Stimulated activated CD8-positive, alpha-beta memory T cell treated with anti-CD3 and anti-CD28 coated beads, Interleukin-2, amount 100 ng/mL, for 1 hour (primary cell): ENCODE measurements at regions not wholly inside any gene's neighbourhood (a gene's known extent, or its start where the extent isn't known, plus 50 kb on each side); places are given as distances from the start of the nearest gene placed in this dataset.

Experiments
- DNase-seq, 2 donors: peaks; one replicate each; pipeline ENCODE4 v3.0.0-alpha.2; 2020; ENCODE audit warnings: low read depth in 2 of 2

GRCh38 chr9:8188723-8189407, 389.3 kb upstream of the DMAC1 start:
- no peak for DNase-seq

- DNase-seq = no peak
Observed at GRCh38 chr9:8186560-8186959, 387.0 kb upstream of the DMAC1 start.

GRCh38 chr9:8183618-8184017, 384.0 kb upstream of the DMAC1 start:
- DNase-seq = no peak

- DNase-seq = no peak
Observed at GRCh38 chr9:8179381-8180053, 379.9 kb upstream of the DMAC1 start.

GRCh38 chr9:8172000-8172399, 372.4 kb upstream of the DMAC1 start:
- no peak for DNase-seq

GRCh38 chr9:8168916-8169438, 369.4 kb upstream of the DMAC1 start:
- no peak for DNase-seq

GRCh38 chr9:8160787-8161186, 361.2 kb upstream of the DMAC1 start:
- DNase-seq = no peak

- no peak for DNase-seq
Observed at GRCh38 chr9:8158574-8158973, 359.0 kb upstream of the DMAC1 start.

- DNase-seq = no peak
Observed at GRCh38 chr9:8157683-8158324, 358.2 kb upstream of the DMAC1 start.

GRCh38 chr9:8156346-8156745, 356.8 kb upstream of the DMAC1 start:
- no peak for DNase-seq

GRCh38 chr9:8155706-8156105, 356.1 kb upstream of the DMAC1 start:
- DNase-seq = no peak

GRCh38 chr9:8143677-8144076, 344.1 kb upstream of the DMAC1 start:
- no peak for DNase-seq

GRCh38 chr9:8140557-8140956, 341.0 kb upstream of the DMAC1 start:
- DNase-seq = no peak

GRCh38 chr9:8139756-8140155, 340.2 kb upstream of the DMAC1 start:
- DNase-seq = no peak

- DNase-seq = no peak
Observed at GRCh38 chr9:8136477-8136876, 336.9 kb upstream of the DMAC1 start.

GRCh38 chr9:8134635-8135034, 335.1 kb upstream of the DMAC1 start:
- DNase-seq = no peak

- no peak for DNase-seq
Observed at GRCh38 chr9:8133606-8134005, 334.0 kb upstream of the DMAC1 start.

- no peak for DNase-seq
Observed at GRCh38 chr9:8115570-8115969, 316.0 kb upstream of the DMAC1 start.

- DNase-seq = no peak
Observed at GRCh38 chr9:8114826-8115225, 315.2 kb upstream of the DMAC1 start.

GRCh38 chr9:8106362-8106761, 306.8 kb upstream of the DMAC1 start:
- no peak for DNase-seq

- DNase-seq = no peak
Observed at GRCh38 chr9:8101607-8102006, 302.0 kb upstream of the DMAC1 start.

- DNase-seq = no peak
Observed at GRCh38 chr9:8096091-8096490, 296.5 kb upstream of the DMAC1 start.

GRCh38 chr9:8095672-8096086, 296.1 kb upstream of the DMAC1 start:
- no peak for DNase-seq
